GM12878 (cell line): ENCODE measurements at regions not wholly inside any gene's neighbourhood (a gene's known extent, or its start where the extent isn't known, plus 50 kb on each side); places are given as distances from the start of the nearest gene placed in this dataset.

Source experiments
- BCL11A ChIP-seq: IDR thresholded peaks from 2 replicates; pipeline ENCODE4 v1.6.1; 2011; ENCODE audit warnings: low read depth, low read length
- CHD4 ChIP-seq: fragments of 200-600 bp; sonication (generic); IDR thresholded peaks from 2 replicates; pipeline ENCODE4 v1.6.1; 2016; ENCODE audit warnings: mild to moderate bottlenecking
- GABPA ChIP-seq: IDR thresholded peaks from 2 replicates; pipeline ENCODE4 v1.6.1; 2014; ENCODE audit warnings: antibody characterized with exemption, low read depth, mild to moderate bottlenecking, inconsistent platforms
- HDAC2 ChIP-seq: fragments of 200-600 bp; sonication (generic); IDR thresholded peaks from 2 replicates; pipeline ENCODE4 v1.6.1; 2017
- JUNB ChIP-seq: IDR thresholded peaks from 2 replicates; pipeline ENCODE4 v1.6.1; 2016; ENCODE audit warnings: antibody characterized with exemption, mild to moderate bottlenecking
- ZNF24 ChIP-seq: fragments of 450-650 bp; IDR thresholded peaks from 2 replicates; pipeline ENCODE4 v1.6.1; 2017; ENCODE audit warnings: antibody characterized with exemption, mild to moderate bottlenecking

GRCh38 chr2:12161085-12161484 is 414.7 kb downstream of the LPIN1 start:
- TF ChIP-seq ZNF24 (no peak), JUNB (no peak), CHD4 (no peak), HDAC2 (no peak), GABPA (no peak), BCL11A (no peak)
